MCF 10A (cell line): ENCODE measurements at regions not wholly inside any gene's neighbourhood (a gene's known extent, or its start where the extent isn't known, plus 50 kb on each side); places are given as distances from the start of the nearest gene placed in this dataset.

Source experiments
- BruUV-seq: library from RNA; stranded (reverse); fragments of 400-500 nt; replicated peaks from 2 replicates; lab custom pipeline; 2021; lab: Mats Ljungman, UMichigan
- CTCF ChIA-PET: fragments of 300-600 bp; sonication (Branson Sonifier 250); formaldehyde crosslinking; extraction: SDS; loops from one replicate; lab custom pipeline; 2021; ENCODE audit warnings: antibody characterized with exemption, inconsistent platforms; lab: Yijun Ruan, JAX
- POLR2A ChIA-PET: fragments of 300-600, 350-650 bp; sonication (Branson Sonifier 250); formaldehyde crosslinking; extraction: SDS; loops from one replicate; lab custom pipeline; 2020; ENCODE audit warnings: antibody characterized with exemption, inconsistent platforms; lab: Yijun Ruan, JAX
- DNase-seq: peaks from one replicate; pipeline ENCODE4 v3.0.0-alpha.2; 2018; ENCODE audit not compliant: unreplicated experiment
- H3K27ac Mint-ChIP-seq: one replicate; pipeline ENCODE4 v1.8.0; 2022; ENCODE audit warnings: mild to moderate bottlenecking, low read depth, mixed read lengths; ENCODE audit not compliant: unreplicated experiment
- H3K27me3 Mint-ChIP-seq: one replicate; pipeline ENCODE4 v1.8.0; 2022; ENCODE audit warnings: mixed read lengths; ENCODE audit not compliant: insufficient read depth, unreplicated experiment
- H3K36me3 Mint-ChIP-seq: one replicate; pipeline ENCODE4 v1.8.0; 2022; ENCODE audit warnings: mild to moderate bottlenecking, moderate library complexity, mixed read lengths; ENCODE audit not compliant: insufficient read depth, unreplicated experiment
- H3K4me1 Mint-ChIP-seq: one replicate; pipeline ENCODE4 v1.8.0; 2022; ENCODE audit warnings: mixed read lengths; ENCODE audit not compliant: insufficient read depth, unreplicated experiment
- H3K4me3 Mint-ChIP-seq: one replicate; pipeline ENCODE4 v1.8.0; 2022; ENCODE audit warnings: mild to moderate bottlenecking, moderate library complexity, mixed read lengths; ENCODE audit not compliant: unreplicated experiment
- H3K9me3 Mint-ChIP-seq: one replicate; pipeline ENCODE4 v1.8.0; 2022; ENCODE audit warnings: mixed read lengths; ENCODE audit not compliant: unreplicated experiment
- intact Hi-C: fragments of 100-400 bp; cut with micrococcal nuclease; formaldehyde crosslinking; loops from 2 replicates; pipeline ENCODE4 v1.14.1; 2022
- TF ChIP-seq, protein P1 (sequence below): fragments of 200-600 bp; IDR thresholded peaks from one replicate; pipeline ENCODE4 v1.8.0; 2022; ENCODE audit warnings: antibody characterized with exemption, mild to moderate bottlenecking; ENCODE audit not compliant: unreplicated experiment

DNA sequence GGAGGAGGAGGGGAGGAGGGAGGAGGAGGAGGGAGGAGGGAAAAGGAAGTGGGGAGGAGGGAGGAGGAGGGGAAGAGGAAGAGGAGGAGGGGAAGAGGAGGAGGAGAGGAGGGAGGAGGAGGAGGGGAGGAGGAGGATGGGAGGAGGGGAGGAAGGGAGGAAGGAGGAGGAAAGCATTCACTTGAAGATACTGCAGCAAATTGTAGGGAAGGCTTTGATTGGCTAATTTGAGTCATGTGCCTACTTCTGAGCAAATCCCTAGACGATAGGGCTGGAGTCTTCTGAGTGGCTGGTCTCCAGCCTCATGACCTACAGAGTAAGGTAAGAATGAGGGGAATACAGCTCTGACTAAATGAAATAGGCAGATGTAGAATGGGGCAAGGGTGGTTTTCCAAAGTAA lies 783.2 kb upstream of the RBFOX1 start:
- H3K4me3 Mint-ChIP-seq: no peak overlapping the region
- peaks cover 48% of the 10 kb centered on the region for H3K9me3 Mint-ChIP-seq
- BruUV-seq: no TSS peak
- intact Hi-C loops: no loop called here
- DNase-seq: no peak
- TF ChIP-seq, protein P1, sequence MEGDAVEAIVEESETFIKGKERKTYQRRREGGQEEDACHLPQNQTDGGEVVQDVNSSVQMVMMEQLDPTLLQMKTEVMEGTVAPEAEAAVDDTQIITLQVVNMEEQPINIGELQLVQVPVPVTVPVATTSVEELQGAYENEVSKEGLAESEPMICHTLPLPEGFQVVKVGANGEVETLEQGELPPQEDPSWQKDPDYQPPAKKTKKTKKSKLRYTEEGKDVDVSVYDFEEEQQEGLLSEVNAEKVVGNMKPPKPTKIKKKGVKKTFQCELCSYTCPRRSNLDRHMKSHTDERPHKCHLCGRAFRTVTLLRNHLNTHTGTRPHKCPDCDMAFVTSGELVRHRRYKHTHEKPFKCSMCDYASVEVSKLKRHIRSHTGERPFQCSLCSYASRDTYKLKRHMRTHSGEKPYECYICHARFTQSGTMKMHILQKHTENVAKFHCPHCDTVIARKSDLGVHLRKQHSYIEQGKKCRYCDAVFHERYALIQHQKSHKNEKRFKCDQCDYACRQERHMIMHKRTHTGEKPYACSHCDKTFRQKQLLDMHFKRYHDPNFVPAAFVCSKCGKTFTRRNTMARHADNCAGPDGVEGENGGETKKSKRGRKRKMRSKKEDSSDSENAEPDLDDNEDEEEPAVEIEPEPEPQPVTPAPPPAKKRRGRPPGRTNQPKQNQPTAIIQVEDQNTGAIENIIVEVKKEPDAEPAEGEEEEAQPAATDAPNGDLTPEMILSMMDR: no peak
- POLR2A ChIA-PET: no interaction called here
- H3K36me3 Mint-ChIP-seq: no peaks in the 10 kb centered on the region
- no peaks in the 10 kb centered on the region for H3K27me3 Mint-ChIP-seq
- no peaks in the 10 kb centered on the region for H3K4me1 Mint-ChIP-seq
- H3K27ac Mint-ChIP-seq: no peak overlapping the region
- CTCF ChIA-PET: no interaction called here

DNA sequence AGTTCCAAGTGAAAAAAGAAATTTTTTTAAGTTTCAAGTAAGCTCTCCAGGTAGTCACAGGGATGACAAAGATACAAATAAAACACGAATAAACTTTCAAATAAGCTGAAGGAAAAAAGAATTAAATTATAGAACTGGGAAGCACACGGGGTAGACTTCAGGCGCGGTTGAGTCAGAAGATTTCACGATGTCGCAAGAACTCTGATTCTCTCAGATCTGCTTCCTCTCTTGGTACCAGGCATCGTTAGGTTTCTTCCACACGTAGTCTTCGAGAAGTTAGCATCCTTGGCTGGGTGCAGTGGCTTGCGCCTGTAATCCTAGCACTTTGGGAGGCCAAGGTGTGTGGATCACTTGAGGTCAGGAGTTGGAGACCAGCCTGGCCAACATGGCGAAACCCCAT lies 784.1 kb upstream of the RBFOX1 start:
- ChIA-PET CTCF (no interaction called here), POLR2A (no interaction called here)
- intact Hi-C loops: no loop called here
- TF ChIP-seq, protein P1: no peak
- no peak overlapping the region for H3K4me3 Mint-ChIP-seq
- H3K4me1 Mint-ChIP-seq: no peaks in the 10 kb centered on the region
- H3K27me3 Mint-ChIP-seq: no peaks in the 10 kb centered on the region
- no peak for DNase-seq
- no peaks in the 10 kb centered on the region for H3K36me3 Mint-ChIP-seq
- BruUV-seq: no TSS peak
- no peak overlapping the region for H3K27ac Mint-ChIP-seq
- H3K9me3 Mint-ChIP-seq: peaks cover 44% of the 10 kb centered on the region

DNA sequence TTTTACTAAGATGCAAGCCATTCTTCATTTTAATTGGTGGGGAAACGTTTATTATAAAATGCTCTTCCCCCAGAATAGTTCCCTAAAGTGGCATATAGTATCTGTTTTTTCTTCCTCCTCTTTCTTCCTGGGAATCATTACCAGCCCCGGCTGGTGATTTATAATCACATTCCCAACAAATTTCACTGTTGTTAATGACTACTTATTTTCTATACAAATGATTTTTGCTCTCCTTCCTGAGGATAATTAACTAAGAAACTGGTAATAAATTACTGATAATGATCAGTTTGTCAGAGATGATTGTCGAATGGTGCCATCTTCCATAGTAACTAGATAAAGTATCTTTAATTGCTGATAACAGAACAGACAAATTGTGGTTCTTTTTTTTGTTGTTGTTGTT lies 785.5 kb upstream of the RBFOX1 start:
- no peak for DNase-seq
- Mint-ChIP-seq H3K9me3 (peaks cover 39% of the 10 kb centered on the region), H3K27me3 (no peaks in the 10 kb centered on the region), H3K36me3 (no peaks in the 10 kb centered on the region), H3K4me1 (no peaks in the 10 kb centered on the region), H3K4me3 (no peak overlapping the region), H3K27ac (no peak overlapping the region)
- BruUV-seq: no TSS peak
- intact Hi-C loops: no loop called here
- CTCF ChIA-PET: no interaction called here
- TF ChIP-seq, protein P1: no peak
- POLR2A ChIA-PET: no interaction called here

DNA sequence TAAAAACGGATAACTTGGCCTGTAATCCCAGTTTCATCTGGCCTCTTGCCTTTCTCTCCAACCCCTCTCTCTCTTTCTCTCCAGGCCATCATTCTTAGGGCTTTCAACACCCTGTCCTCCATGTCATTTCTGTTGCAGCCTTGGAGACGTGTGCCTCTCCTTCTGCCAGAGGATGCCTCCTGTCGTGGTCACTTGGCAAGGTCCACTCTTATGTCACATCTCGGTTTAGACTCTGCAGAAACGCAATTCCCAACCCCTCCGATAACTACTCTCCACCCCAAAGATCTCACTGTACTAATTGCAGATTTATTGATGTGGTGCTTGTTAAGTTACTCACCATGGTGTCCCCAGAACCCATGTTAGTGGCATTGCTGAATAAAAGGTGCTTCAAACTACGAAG lies 787.3 kb upstream of the RBFOX1 start:
- Mint-ChIP-seq H3K9me3 (peaks cover 46% of the 10 kb centered on the region), H3K36me3 (no peaks in the 10 kb centered on the region), H3K4me1 (no peaks in the 10 kb centered on the region), H3K27ac (no peak overlapping the region), H3K4me3 (no peak overlapping the region), H3K27me3 (no peaks in the 10 kb centered on the region)
- TF ChIP-seq, protein P1: no peak
- intact Hi-C loops: no loop called here
- ChIA-PET CTCF (interaction anchor here (0.7 kb wide), 1 partner anchor 144 kb away, joined by 3 read pairs; no protein-coding TSS in a partner anchor), POLR2A (no interaction called here)
- BruUV-seq: no TSS peak
- DNase-seq: no peak
